Astrocyte (in vitro differentiated cells and primary cell): ENCODE measurements at regions not wholly inside any gene's neighbourhood (a gene's known extent, or its start where the extent isn't known, plus 50 kb on each side); places are given as distances from the start of the nearest gene placed in this dataset.

Source experiments
- DNase-seq: peaks from one replicate; pipeline ENCODE4 v3.0.0-alpha.2; 2010; ENCODE audit warnings: low read depth
- FAIRE-seq: peaks from 2 replicates; lab custom pipeline; 2011; peaks lifted over from hg19 to GRCh38; lab: Jason Lieb, UNC
- H2AFZ ChIP-seq: 2 replicates; pipeline ENCODE4 v1.6.0; 2012; ENCODE audit warnings: low read depth, low read length, inconsistent platforms
- H3K27ac ChIP-seq: 2 replicates; pipeline ENCODE4 v1.5.1; 2011; ENCODE audit warnings: low read depth, low read length, inconsistent platforms
- H3K27me3 ChIP-seq: 2 replicates; pipeline ENCODE4 v1.6.0; 2011; ENCODE audit warnings: low read length, inconsistent platforms; ENCODE audit not compliant: insufficient read depth
- H3K36me3 ChIP-seq: 2 replicates; pipeline ENCODE4 v1.5.1; 2011; ENCODE audit warnings: low read length, inconsistent platforms; ENCODE audit not compliant: insufficient read depth
- H3K4me1 ChIP-seq: 2 replicates; pipeline ENCODE4 v1.5.1; 2011; ENCODE audit warnings: low read length, inconsistent platforms; ENCODE audit not compliant: insufficient read depth
- H3K4me2 ChIP-seq: 2 replicates; pipeline ENCODE4 v1.6.0; 2012; ENCODE audit warnings: low read length, inconsistent platforms
- H3K4me3 ChIP-seq: 2 replicates; pipeline ENCODE4 v1.5.1; 2011; ENCODE audit warnings: low read depth, mild to moderate bottlenecking, low read length, inconsistent platforms; ENCODE audit not compliant: insufficient read depth
- H3K79me2 ChIP-seq: 2 replicates; pipeline ENCODE4 v1.6.0; 2012; ENCODE audit warnings: mild to moderate bottlenecking, low read length, inconsistent platforms; ENCODE audit not compliant: insufficient read depth
- H3K9ac ChIP-seq: 2 replicates; pipeline ENCODE4 v1.6.0; 2012; ENCODE audit warnings: mild to moderate bottlenecking, low read length, inconsistent platforms
- H3K9me3 ChIP-seq: 2 replicates; pipeline ENCODE4 v1.5.1; 2012; ENCODE audit warnings: low read depth, mild to moderate bottlenecking, low read length, inconsistent platforms; ENCODE audit not compliant: insufficient read depth
- H4K20me1 ChIP-seq: 2 replicates; pipeline ENCODE4 v1.6.0; 2012; ENCODE audit warnings: low read length, inconsistent platforms; ENCODE audit not compliant: insufficient read depth
- H3K27ac Mint-ChIP-seq: one replicate; pipeline ENCODE4 v1.8.0; 2021; ENCODE audit warnings: mild to moderate bottlenecking, mixed read lengths; ENCODE audit not compliant: unreplicated experiment
- H3K27me3 Mint-ChIP-seq: one replicate; pipeline ENCODE4 v1.8.0; 2021; ENCODE audit warnings: low read depth, mixed read lengths; ENCODE audit not compliant: unreplicated experiment
- H3K36me3 Mint-ChIP-seq: one replicate; pipeline ENCODE4 v1.8.0; 2021; ENCODE audit warnings: low read depth, mixed read lengths; ENCODE audit not compliant: unreplicated experiment
- H3K4me1 Mint-ChIP-seq: one replicate; pipeline ENCODE4 v1.8.0; 2021; ENCODE audit warnings: low read depth, mixed read lengths; ENCODE audit not compliant: unreplicated experiment
- H3K4me3 Mint-ChIP-seq: one replicate; pipeline ENCODE4 v1.8.0; 2021; ENCODE audit warnings: mild to moderate bottlenecking, moderate library complexity, mixed read lengths; ENCODE audit not compliant: unreplicated experiment
- H3K9me3 Mint-ChIP-seq: one replicate; pipeline ENCODE4 v1.8.0; 2021; ENCODE audit warnings: mild to moderate bottlenecking, mixed read lengths; ENCODE audit not compliant: unreplicated experiment
- EZH2 ChIP-seq: IDR thresholded peaks from 2 replicates; pipeline ENCODE4 v1.6.1; 2012; ENCODE audit warnings: mild to moderate bottlenecking, low read length, inconsistent platforms; ENCODE audit not compliant: insufficient read depth
- TF ChIP-seq, protein P1 (sequence below): IDR thresholded peaks from 2 replicates; pipeline ENCODE4 v1.5.1; 2011; ENCODE audit warnings: low read depth, mild to moderate bottlenecking, inconsistent platforms, low read length, moderate library complexity; ENCODE audit not compliant: insufficient read depth

DNA sequence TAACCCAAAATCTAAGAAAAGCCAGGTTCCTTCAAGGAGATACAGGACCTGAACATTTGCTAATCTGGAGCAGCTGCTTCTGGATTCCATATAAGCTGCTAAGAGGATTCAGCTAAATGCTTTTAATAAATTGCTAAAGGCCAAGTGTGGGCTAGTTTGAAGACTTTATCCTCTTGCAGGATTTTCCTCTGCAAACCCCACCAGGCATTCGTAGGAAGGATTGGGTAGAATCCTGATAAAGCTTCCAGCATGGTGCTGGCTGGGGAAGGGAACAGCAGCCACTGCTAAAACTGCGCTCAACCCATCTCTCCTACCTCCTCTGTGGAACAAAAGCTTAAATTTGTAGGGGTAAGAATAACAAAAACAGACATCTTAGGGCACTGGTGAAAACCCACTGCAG is 61.3 kb upstream of the TAB3 start:
- Histone ChIP-seq H3K9me3 (no peaks in the 10 kb centered on the region), H3K27me3 (no peaks in the 10 kb centered on the region), H3K9ac (no peak overlapping the region), H3K4me1 (no peaks in the 10 kb centered on the region), H3K4me3 (no peak overlapping the region), H3K79me2 (no peaks in the 10 kb centered on the region), H4K20me1 (no peaks in the 10 kb centered on the region), H3K27ac (no peak overlapping the region), H3K4me2 (no peak overlapping the region), H2AFZ (no peak overlapping the region), H3K36me3 (no peaks in the 10 kb centered on the region)
- no peak for TF ChIP-seq EZH2
- TF ChIP-seq, protein P1, sequence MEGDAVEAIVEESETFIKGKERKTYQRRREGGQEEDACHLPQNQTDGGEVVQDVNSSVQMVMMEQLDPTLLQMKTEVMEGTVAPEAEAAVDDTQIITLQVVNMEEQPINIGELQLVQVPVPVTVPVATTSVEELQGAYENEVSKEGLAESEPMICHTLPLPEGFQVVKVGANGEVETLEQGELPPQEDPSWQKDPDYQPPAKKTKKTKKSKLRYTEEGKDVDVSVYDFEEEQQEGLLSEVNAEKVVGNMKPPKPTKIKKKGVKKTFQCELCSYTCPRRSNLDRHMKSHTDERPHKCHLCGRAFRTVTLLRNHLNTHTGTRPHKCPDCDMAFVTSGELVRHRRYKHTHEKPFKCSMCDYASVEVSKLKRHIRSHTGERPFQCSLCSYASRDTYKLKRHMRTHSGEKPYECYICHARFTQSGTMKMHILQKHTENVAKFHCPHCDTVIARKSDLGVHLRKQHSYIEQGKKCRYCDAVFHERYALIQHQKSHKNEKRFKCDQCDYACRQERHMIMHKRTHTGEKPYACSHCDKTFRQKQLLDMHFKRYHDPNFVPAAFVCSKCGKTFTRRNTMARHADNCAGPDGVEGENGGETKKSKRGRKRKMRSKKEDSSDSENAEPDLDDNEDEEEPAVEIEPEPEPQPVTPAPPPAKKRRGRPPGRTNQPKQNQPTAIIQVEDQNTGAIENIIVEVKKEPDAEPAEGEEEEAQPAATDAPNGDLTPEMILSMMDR: no peak
- Mint-ChIP-seq H3K9me3 (no peaks in the 10 kb centered on the region), H3K4me1 (no peaks in the 10 kb centered on the region), H3K36me3 (no peaks in the 10 kb centered on the region), H3K27ac (no peak overlapping the region), H3K4me3 (no peak overlapping the region), H3K27me3 (no peaks in the 10 kb centered on the region)
- FAIRE-seq: no peak
- DNase-seq: no peak

DNA sequence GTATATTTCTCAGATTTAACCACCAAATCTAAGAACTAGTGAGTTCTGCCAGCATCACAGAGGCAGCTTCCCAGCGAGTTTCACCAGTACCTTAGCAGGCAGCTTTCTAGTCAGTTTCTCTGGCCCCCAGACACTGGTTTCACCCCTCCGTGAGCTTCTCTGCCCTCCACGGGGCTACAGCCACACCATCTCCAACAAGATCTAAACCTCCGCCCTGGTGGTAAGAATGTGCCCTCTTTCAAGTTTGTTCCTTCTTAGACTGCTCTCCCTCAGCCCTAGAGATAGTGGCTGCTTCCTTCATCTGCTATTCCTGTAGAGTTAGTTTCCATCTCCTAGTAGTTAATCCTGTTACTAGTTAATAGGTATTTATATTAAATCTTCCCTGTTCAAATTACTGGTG is 60.5 kb upstream of the TAB3 start:
- no peaks in the 10 kb centered on the region for H3K4me1 ChIP-seq
- Mint-ChIP-seq H3K36me3 (no peaks in the 10 kb centered on the region), H3K9me3 (no peaks in the 10 kb centered on the region), H3K4me3 (no peak overlapping the region), H3K27me3 (no peaks in the 10 kb centered on the region), H3K27ac (no peak overlapping the region), H3K4me1 (no peaks in the 10 kb centered on the region)
- DNase-seq: no peak
- H4K20me1 ChIP-seq: no peaks in the 10 kb centered on the region
- H3K4me3 ChIP-seq: no peak overlapping the region
- no peak overlapping the region for H3K27ac ChIP-seq
- FAIRE-seq: peak; percentile 43
- no peak overlapping the region for H3K4me2 ChIP-seq
- no peak overlapping the region for H3K9ac ChIP-seq
- TF ChIP-seq, protein P1: no peak
- TF ChIP-seq EZH2: no peak
- no peaks in the 10 kb centered on the region for H3K36me3 ChIP-seq
- no peaks in the 10 kb centered on the region for H3K79me2 ChIP-seq
- H2AFZ ChIP-seq: no peak overlapping the region
- no peaks in the 10 kb centered on the region for H3K27me3 ChIP-seq
- H3K9me3 ChIP-seq: no peaks in the 10 kb centered on the region

DNA sequence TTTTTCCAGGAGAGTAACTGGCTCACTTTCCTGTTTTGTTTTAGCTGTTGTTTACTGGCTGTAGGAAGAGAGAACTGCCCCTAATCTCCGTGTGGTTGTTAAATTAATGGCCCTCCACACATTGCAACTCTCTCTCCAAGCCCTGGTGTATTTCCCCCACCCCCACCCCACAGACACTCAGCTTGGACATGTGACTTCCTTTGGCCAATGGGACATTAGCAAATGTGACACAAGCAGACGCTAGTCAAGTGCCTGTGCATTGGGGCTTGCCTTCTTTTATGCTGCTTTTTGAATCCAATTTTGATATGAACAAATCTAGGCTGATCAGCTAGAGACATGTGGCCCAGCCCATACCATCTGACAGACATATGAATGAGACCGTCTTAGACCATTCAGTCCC is 59.6 kb upstream of the TAB3 start:
- TF ChIP-seq EZH2: no peak
- TF ChIP-seq, protein P1: no peak
- Mint-ChIP-seq H3K4me3 (no peak overlapping the region), H3K27ac (no peak overlapping the region), H3K9me3 (no peaks in the 10 kb centered on the region), H3K4me1 (peaks cover 2% of the 10 kb centered on the region), H3K36me3 (no peaks in the 10 kb centered on the region), H3K27me3 (no peaks in the 10 kb centered on the region)
- Histone ChIP-seq H3K9me3 (no peaks in the 10 kb centered on the region), H3K4me2 (no peak overlapping the region), H3K36me3 (no peaks in the 10 kb centered on the region), H3K4me1 (no peaks in the 10 kb centered on the region), H3K27ac (no peak overlapping the region), H3K79me2 (no peaks in the 10 kb centered on the region), H3K9ac (no peak overlapping the region), H3K27me3 (no peaks in the 10 kb centered on the region), H2AFZ (no peak overlapping the region), H4K20me1 (no peaks in the 10 kb centered on the region), H3K4me3 (no peak overlapping the region)
- FAIRE-seq (peak; percentile 50), DNase-seq (no peak)
